NCI-H510A (cell line): ENCODE measurements at regions not wholly inside any gene's neighbourhood (a gene's known extent, or its start where the extent isn't known, plus 50 kb on each side); places are given as distances from the start of the nearest gene placed in this dataset.

Experiments
- DNase-seq: peaks from one replicate; lab custom pipeline; 2025; lab: John Stamatoyannopoulos, UW

GRCh38 chr15:62840526-62841268 is 201.8 kb upstream of the TPM1 start:
- DNase-seq: no peak

- DNase-seq: no peak
Observed at GRCh38 chr15:62841269-62841628, 201.3 kb upstream of the TPM1 start.

- DNase-seq: no peak
Observed at GRCh38 chr15:62841891-62842559, 200.5 kb upstream of the TPM1 start.

GRCh38 chr15:62843311-62843710 is 199.2 kb upstream of the TPM1 start:
- no peak for DNase-seq

GRCh38 chr15:62844564-62845240 is 197.8 kb upstream of the TPM1 start:
- no peak for DNase-seq

DNA sequence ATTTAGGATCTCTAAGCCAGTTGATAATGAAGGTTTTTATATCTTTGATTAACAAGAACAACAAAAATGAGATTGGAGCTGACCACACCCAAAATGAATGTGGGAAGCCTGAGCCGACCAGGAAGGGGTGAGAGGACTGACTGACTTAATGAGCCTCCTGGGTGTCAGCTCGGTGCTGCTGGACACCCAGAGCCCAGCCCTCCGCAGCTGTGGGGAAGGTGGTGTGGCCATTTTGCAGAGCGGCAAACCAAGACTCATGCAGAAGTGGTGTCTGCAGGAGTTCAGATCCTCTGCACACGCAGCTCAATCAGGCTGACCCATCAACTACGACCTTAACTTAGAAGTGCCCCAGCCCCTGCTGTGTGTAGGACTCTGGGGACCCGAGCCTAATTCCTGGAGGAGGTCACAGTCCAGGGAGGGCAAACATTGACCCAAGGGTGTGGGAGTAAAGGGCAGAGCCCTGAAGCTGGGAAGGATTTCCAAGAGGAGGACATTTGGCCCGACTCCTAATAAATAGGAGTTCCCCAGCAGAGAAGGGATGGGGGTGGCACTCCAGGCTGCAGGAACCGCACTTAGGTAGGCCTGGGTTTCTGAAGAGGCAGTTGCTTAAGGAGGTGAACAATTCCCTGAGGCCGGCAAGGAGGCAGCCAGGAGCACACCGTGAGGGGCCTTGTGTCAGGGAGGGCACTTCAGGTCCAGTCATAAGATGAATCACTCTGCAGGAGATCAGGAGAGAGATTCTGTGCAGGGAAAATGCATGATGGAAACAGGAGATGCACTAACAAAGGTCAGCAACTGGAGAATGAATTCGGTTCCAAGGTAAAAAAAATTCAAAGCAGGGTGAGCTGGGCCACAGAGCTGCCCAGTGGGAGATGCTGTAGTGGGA is 197.1 kb upstream of the TPM1 start:
- DNase-seq: no peak

DNA sequence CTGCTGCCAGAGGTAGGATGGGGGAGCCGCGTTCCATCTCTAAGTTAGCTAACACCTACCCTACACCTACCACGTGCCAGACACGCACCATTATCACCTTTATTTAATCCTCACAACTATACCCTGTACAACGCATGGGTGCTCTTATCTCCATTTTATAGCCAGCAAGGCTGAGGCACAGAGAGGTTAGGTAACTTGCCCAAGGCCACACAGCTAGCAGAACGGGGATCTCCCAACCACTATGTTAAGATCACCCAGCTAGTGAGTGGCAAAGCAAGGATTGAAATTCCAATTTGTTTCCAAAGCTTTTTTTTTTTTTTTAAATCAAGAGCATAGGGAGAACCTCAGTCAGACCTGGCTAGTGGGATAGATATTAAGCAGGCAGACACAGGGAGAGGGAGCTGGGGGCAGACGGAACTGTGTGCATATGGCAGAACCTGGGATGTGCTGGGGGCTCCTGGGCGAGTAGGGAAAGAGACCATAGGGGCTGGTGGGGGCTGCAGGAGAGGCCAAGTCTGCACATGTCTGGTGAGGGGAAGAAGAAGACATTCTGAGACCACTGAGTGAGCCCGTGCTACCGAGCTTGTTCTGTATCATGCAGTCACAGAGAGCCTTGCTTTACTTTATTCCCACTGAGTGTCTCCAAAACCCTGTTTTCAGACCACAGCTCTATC is 196.3 kb upstream of the TPM1 start:
- DNase-seq: no peak

DNA sequence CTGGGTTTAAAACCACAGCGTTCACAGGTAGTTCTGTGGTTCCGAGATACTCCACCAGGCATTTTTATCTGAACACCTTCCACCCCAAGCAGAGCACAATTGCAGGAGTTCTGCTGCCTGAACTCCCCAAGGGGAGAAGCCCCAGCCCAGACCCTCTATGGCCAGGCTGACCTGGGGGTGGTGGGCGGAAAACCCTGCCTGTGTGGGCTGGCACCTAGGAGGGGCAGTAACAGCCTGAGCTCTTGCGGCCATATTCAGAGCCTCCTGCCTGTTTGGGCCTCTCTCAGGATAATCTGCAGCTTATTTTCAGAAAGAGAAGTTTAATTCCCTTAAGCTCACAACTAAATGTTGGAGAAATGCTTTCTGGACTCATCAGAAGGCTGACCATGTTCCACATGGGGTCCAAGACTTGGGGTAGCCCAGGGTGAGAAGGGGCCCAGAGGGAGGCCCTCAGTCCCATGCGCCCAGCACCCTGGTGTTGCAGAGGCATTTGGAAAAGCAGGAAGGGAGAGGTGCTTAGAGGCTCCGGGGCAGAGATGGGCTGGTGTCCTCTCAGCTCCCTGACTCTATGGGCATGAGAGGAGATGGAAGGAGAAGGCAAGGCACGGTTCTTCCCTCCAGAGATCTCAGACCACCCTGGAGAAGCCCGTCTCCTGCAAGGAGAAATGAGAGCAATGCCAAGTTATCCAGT is 195.6 kb upstream of the TPM1 start:
- DNase-seq: no peak

GRCh38 chr15:62847900-62848489 is 194.6 kb upstream of the TPM1 start:
- no peak for DNase-seq

DNA sequence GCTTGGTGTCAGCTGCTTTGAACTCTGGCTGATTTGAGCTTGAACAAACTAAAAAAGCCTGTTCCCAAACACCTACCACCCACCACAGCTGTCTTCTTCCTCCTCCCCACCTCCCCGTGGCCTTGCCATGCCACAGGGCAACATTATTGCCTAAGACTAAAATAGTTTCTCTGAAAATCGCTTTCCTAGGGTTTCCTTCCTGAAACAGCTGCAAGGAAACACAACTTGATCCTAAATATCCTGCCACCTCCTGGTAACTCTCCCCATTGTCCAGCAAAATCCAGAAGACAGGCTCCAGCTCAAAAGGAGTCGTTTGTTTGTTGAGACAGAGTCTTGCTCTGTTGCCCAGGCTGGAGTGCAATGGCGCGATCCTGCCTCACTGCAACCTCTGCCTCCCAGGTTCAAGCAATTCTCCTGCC is 193.9 kb upstream of the TPM1 start:
- no peak for DNase-seq

DNA sequence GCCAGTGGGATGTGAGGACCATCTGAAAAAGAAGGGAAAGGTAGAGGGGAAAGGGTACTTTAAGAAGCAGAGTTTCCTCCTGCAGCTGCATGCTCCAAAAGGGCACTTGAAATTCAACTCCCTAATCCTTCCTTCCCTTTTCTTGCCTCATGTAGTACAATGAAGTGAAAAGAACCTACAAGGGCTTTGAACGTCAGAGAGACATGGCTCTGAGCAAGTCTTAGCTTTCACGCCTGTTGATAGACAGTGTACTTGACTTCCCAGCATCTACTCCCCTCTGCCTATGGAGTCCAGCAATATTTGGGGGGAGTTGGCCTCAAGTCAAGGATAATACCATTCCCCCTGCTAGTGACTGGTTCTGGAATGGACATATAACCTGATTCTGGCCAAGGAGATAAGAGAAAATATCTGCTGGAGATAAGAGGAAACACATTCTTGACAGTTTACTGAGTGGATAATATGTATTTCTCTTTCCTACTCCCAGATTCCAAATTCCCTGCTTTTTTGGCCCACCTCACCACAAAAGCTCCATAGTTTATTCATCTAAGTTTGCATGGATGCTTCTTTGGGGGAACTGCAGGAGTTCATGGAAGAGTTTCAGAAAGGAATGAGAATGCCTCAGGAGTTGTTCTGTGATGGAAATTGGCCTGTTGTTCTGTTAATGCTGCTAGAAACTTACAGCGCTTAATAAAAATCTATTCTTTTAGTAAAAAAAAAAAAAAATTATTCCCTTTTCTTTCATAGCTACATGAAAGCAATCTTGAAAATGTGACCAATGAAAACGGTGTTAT is 193.0 kb upstream of the TPM1 start:
- DNase-seq: no peak

- no peak for DNase-seq
Observed at GRCh38 chr15:62850318-62850717, 192.2 kb upstream of the TPM1 start.

DNA sequence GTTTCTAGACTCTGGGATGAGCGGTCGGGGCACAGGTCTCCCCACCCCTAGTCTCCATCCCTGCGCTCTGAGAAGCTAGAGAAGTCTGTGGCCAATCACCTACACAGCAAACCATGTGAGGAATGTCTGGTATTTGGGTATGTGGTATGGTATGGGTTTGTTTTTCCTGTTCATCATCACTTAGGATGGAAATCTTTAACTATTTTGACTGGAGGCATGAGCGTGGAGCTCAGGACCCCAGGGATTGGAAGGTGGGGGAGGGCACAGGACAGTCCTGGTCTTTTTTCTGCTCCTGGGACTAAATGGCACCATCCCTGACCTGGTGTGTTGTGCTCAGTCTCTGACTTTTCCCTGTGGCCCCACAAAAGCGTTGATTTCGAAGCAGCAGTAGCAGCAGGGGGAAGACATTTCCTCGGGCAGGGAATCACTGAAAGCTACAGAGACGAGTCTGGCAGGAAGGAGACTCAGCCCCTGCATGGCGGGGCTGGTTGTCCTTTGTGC is 191.7 kb upstream of the TPM1 start:
- no peak for DNase-seq

- DNase-seq: no peak
Observed at GRCh38 chr15:62853114-62853840, 189.3 kb upstream of the TPM1 start.

DNA sequence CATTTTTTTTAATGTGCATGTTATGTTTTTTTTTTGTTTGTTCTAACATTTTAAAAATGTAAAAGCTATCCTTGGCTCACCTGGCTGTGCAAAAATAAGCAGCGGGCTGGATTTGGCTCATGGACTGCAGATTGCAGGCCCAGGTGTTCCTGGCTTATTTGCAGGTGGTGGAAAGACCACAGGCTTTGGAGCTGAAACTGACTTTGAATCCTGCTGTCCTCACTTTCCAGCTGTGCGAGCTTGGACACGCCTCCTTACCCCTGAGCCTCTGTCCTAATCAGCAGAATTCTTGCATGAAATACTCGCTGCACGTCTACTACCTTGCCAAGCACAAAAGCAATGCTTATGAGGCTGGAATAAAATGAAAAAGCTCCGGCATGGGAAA is 188.7 kb upstream of the TPM1 start:
- DNase-seq: no peak

GRCh38 chr15:62854420-62855084 is 188.0 kb upstream of the TPM1 start:
- DNase-seq: no peak

GRCh38 chr15:62855085-62855476 is 187.5 kb upstream of the TPM1 start:
- DNase-seq: no peak

DNA sequence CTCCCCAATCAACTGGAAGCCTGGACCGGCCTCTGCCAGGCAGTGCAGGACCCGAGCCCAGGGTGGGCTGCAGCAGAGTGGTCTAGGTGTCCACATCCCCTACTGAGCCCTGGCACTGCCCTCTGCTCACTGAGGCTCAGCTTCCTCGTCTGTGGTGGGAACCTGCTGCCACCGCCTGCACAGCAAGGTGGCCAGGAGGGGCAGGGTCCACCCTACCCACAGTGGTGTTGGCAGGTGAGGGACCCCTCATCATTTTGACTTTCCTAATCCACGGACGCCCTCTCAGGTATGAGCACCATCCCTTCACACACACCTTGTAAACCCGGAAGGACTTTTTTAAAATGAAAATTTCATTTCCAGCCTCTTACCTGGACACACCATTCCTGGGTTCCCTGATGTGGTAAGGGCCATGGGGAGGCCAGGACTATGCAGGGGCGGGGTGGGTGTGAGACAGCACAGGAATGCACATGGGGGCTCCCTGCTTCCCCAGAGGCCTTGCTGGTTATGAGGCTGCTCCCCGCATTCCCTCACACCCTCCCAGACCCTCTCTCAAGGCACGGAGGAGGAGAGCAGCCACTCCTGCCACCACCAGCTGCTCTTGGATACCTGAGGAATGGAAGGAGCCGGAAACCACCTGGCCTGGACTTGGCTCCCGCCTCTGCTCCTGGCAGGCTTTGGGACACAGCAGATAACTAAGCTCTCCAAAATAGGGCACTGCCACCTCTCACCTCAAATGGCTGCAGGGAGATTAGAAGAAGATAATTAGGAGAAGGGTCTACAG is 185.9 kb upstream of the TPM1 start:
- no peak for DNase-seq
